Hepatocyte (in vitro differentiated cells): ENCODE measurements at regions not wholly inside any gene's neighbourhood (a gene's known extent, or its start where the extent isn't known, plus 50 kb on each side); places are given as distances from the start of the nearest gene placed in this dataset.

ENCODE experiments used
- DNase-seq: peaks from one replicate; pipeline ENCODE4 v3.0.0-alpha.2; 2016; ENCODE audit warnings: low spot score
- H2AFZ ChIP-seq: fragments of 200-600 bp; sonication (generic); 2 replicates; pipeline ENCODE4 v1.6.0; 2016; ENCODE audit warnings: antibody characterized with exemption, mild to moderate bottlenecking
- H3K27ac ChIP-seq: fragments of 200-600 bp; sonication (generic); 2 replicates; pipeline ENCODE4 v1.5.1; 2016; ENCODE audit warnings: mild to moderate bottlenecking
- H3K27me3 ChIP-seq: fragments of 200-600 bp; sonication (generic); 2 replicates; pipeline ENCODE4 v1.6.1; 2016
- H3K36me3 ChIP-seq: fragments of 200-600 bp; sonication (generic); replicated peaks from 2 replicates; pipeline ENCODE4 v1.5.1; 2016; ENCODE audit warnings: low read depth; ENCODE audit not compliant: insufficient read depth
- H3K4me1 ChIP-seq: fragments of 200-600 bp; sonication (generic); 2 replicates; pipeline ENCODE4 v1.5.1; 2016; ENCODE audit warnings: mild to moderate bottlenecking, moderate library complexity; ENCODE audit not compliant: insufficient read depth
- H3K4me2 ChIP-seq: fragments of 200-600 bp; sonication (generic); 2 replicates; pipeline ENCODE4 v1.6.0; 2016
- H3K4me3 ChIP-seq: fragments of 200-600 bp; sonication (generic); 2 replicates; pipeline ENCODE4 v1.5.1; 2016; ENCODE audit warnings: mild to moderate bottlenecking
- H3K79me2 ChIP-seq: fragments of 200-600 bp; sonication (generic); 2 replicates; pipeline ENCODE4 v1.6.0; 2017; ENCODE audit warnings: mild to moderate bottlenecking
- H3K9me2 ChIP-seq: fragments of 200-600 bp; sonication (generic); replicated peaks from 2 replicates; pipeline ENCODE4 v1.6.0; 2017; ENCODE audit warnings: mild to moderate bottlenecking; ENCODE audit not compliant: insufficient read depth
- H3K9me3 ChIP-seq: fragments of 200-600 bp; sonication (generic); 2 replicates; pipeline ENCODE4 v1.5.1; 2016; ENCODE audit warnings: low read depth, mild to moderate bottlenecking
- H4K20me1 ChIP-seq: fragments of 200-600 bp; sonication (generic); 2 replicates; pipeline ENCODE4 v1.6.0; 2016; ENCODE audit warnings: mild to moderate bottlenecking; ENCODE audit not compliant: insufficient read depth, poor library complexity, severe bottlenecking
- CTCF ChIP-seq: fragments of 200-600 bp; sonication (generic); IDR thresholded peaks from 2 replicates; pipeline ENCODE4 v1.5.1; 2016; ENCODE audit warnings: antibody characterized with exemption, mild to moderate bottlenecking; ENCODE audit not compliant: poor library complexity
- EZH2 ChIP-seq: fragments of 200-600 bp; sonication (generic); IDR thresholded peaks from 2 replicates; pipeline ENCODE4 v1.6.1; 2016; ENCODE audit warnings: antibody characterized with exemption, mild to moderate bottlenecking, borderline replicate concordance
- EZH2phosphoT487 ChIP-seq: fragments of 200-600 bp; sonication (generic); IDR thresholded peaks from one replicate; pipeline ENCODE4 v1.6.1; 2018; ENCODE audit warnings: antibody characterized with exemption, mild to moderate bottlenecking, low read depth, moderate library complexity; ENCODE audit not compliant: unreplicated experiment, severe bottlenecking
- WGBS: methylation state at CpG from one replicate; pipeline ENCODE4 v1.1.6; 2016; ENCODE audit warnings: low lambda C conversion rate; ENCODE audit errors: missing lambda C conversion rate; 5-methylcytosine and 5-hydroxymethylcytosine counted together

GRCh38 chr6:26156105-26156849 lies 69.0 kb downstream of the HFE start:
- H3K9me3 ChIP-seq: no peaks in the 10 kb centered on the region
- peak; percentile 37 for TF ChIP-seq EZH2phosphoT487
- TF ChIP-seq CTCF: no peak
- no peaks in the 10 kb centered on the region for H3K36me3 ChIP-seq
- WGBS: under 1% methylated on average over 61 of the region's 61 CpGs
- H3K4me3 ChIP-seq: peak overlapping the region; percentile 80
- peak overlapping the region; percentile 38 for H2AFZ ChIP-seq
- H4K20me1 ChIP-seq: peaks cover 20% of the 10 kb centered on the region
- no peaks in the 10 kb centered on the region for H3K27me3 ChIP-seq
- H3K27ac ChIP-seq: peak overlapping the region; percentile 94
- peaks cover 32% of the 10 kb centered on the region for H3K79me2 ChIP-seq
- peak; percentile 94 for DNase-seq
- peak overlapping the region; percentile 95 for H3K4me2 ChIP-seq
- H3K4me1 ChIP-seq: no peaks in the 10 kb centered on the region
- no peaks in the 10 kb centered on the region for H3K9me2 ChIP-seq

- DNase-seq: peak; percentile 81
- H3K4me3 ChIP-seq: peak overlapping the region; percentile 80
- H3K79me2 ChIP-seq: peaks cover 38% of the 10 kb centered on the region
- H3K4me2 ChIP-seq: peak overlapping the region; percentile 95
- H3K4me1 ChIP-seq: no peaks in the 10 kb centered on the region
- 1% methylated on average over 18 of the region's 18 CpGs for WGBS
- H4K20me1 ChIP-seq: peaks cover 26% of the 10 kb centered on the region
- H3K27me3 ChIP-seq: no peaks in the 10 kb centered on the region
- H3K9me2 ChIP-seq: no peaks in the 10 kb centered on the region
- TF ChIP-seq EZH2phosphoT487 (no peak), EZH2 (no peak), CTCF (no peak)
- no peaks in the 10 kb centered on the region for H3K36me3 ChIP-seq
- H2AFZ ChIP-seq: no peak overlapping the region
- peak overlapping the region; percentile 94 for H3K27ac ChIP-seq
- H3K9me3 ChIP-seq: no peaks in the 10 kb centered on the region
Observed at GRCh38 chr6:26156850-26157250, 69.6 kb downstream of the HFE start.

GRCh38 chr6:26157251-26158075 lies 70.2 kb downstream of the HFE start:
- Histone ChIP-seq H3K4me1 (no peaks in the 10 kb centered on the region), H3K9me2 (no peaks in the 10 kb centered on the region), H3K27me3 (no peaks in the 10 kb centered on the region), H3K27ac (peak overlapping the region; percentile 94), H3K4me2 (peak overlapping the region; percentile 95), H3K4me3 (peak overlapping the region; percentile 80), H3K9me3 (no peaks in the 10 kb centered on the region), H3K36me3 (no peaks in the 10 kb centered on the region), H3K79me2 (peaks cover 44% of the 10 kb centered on the region), H2AFZ (no peak overlapping the region), H4K20me1 (peaks cover 27% of the 10 kb centered on the region)
- DNase-seq: peak; percentile 93
- TF ChIP-seq CTCF: no peak
- no peak for TF ChIP-seq EZH2
- no peak for TF ChIP-seq EZH2phosphoT487
- 1% methylated on average over 29 of the region's 29 CpGs for WGBS
